ENCODE measurements at regions not wholly inside any gene's neighbourhood (a gene's known extent, or its start where the extent isn't known, plus 50 kb on each side); places are given as distances from the start of the nearest gene placed in this dataset.
"Not testable (repeated sequence)": the region's sequence is repeated elsewhere in the genome, so short reads cannot be mapped to it uniquely, and the experiment has no call there.

- DNase-seq (ENCODE audit: extremely low spot score); intact Hi-C loops (cut with DNase I); H3K9me3 ChIP-seq; H3K27me3 ChIP-seq; H3K27ac ChIP-seq (replicated peaks in 1 of 4); H3K4me3 ChIP-seq; H3K4me1 ChIP-seq; H3K36me3 ChIP-seq: not testable (repeated sequence)
- WGBS = no CpG with 5 or more reads among the region's 15 CpGs
Measured at GRCh38 chr3:10109-10996, 186.2 kb upstream of the CHL1 start.

DNA sequence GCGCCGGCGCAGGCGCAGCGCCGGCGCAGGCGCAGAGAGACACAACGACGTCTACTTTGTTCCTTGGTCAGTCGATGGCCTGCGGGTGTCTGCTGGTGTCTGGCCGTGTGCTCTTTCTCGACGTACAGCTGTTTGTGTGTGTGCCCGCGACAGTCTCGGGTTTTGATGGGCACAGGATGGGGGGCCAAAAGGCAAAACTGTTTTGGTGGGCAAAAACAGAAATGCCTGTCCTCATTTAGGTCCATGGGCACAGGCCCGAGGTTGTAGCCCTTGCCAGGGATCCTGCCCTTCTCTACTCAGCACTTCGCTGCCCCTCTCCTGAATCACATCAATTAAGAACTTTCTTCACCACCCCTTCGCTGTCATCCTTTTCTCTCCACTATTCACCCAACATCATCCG is 184.8 kb upstream of the CHL1 start:
- Histone ChIP-seq H3K4me1 (no peaks in the 10 kb centered on the region), H3K4me3 (no peak overlapping the region), H3K9me3 (no peaks in the 10 kb centered on the region), H3K27ac (replicated peaks in 1 of 4) (no peak overlapping the region), H3K36me3 (no peaks in the 10 kb centered on the region), H3K27me3 (no peaks in the 10 kb centered on the region)
- DNase-seq (ENCODE audit: extremely low spot score) = no peak
- intact Hi-C loops (cut with DNase I) = no loop called here
- WGBS = 58% methylated on average over 12 of the region's 22 CpGs
- TF ChIP-seq CTCF (IDR thresholded peaks at IDR 0.05) = no peak
- TF ChIP-seq POLR2AphosphoS5 (IDR thresholded peaks at IDR 0.05) = no peak
- no peak for TF ChIP-seq POLR2A (IDR thresholded peaks at IDR 0.05; ENCODE audit: low read depth)
- TF ChIP-seq EP300 (IDR thresholded peaks at IDR 0.05) = no peak

DNA sequence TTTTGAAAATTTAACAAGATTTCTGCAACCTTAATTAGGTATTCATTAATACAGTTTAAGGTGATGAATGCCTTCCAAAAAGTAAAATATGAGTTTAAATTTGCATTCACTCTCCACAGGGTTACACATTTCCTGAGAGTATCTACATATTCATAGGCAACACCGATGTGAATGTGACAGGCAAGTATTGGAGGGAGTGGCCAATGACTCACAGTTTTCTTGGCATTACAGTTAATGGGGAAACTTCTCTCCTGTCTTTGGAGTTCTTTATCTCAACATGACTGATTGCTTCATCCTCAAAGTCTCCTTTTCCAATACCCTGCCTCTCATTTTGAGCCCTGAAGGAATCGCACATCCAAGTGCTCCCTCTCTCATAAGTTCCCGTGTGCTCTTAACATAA is 181.9 kb upstream of the CHL1 start:
- intact Hi-C loops (cut with DNase I) = no loop called here
- 64% methylated on average over 3 of the region's 3 CpGs for WGBS

GRCh38 chr3:16366-16765 is 180.2 kb upstream of the CHL1 start:
- no peaks in the 10 kb centered on the region for H3K36me3 ChIP-seq
- H3K27me3 ChIP-seq = no peaks in the 10 kb centered on the region
- intact Hi-C loops (cut with DNase I) = no loop called here
- no peaks in the 10 kb centered on the region for H3K9me3 ChIP-seq
- WGBS = 83% methylated on average over 2 of the region's 2 CpGs
- H3K27ac ChIP-seq (replicated peaks in 1 of 4) = no peak overlapping the region
- no peak overlapping the region for H3K4me3 ChIP-seq
- H3K4me1 ChIP-seq = no peaks in the 10 kb centered on the region
- TF ChIP-seq EP300 (IDR thresholded peaks at IDR 0.05) = no peak
- TF ChIP-seq POLR2AphosphoS5 (IDR thresholded peaks at IDR 0.05) = no peak
- no peak for TF ChIP-seq CTCF (IDR thresholded peaks at IDR 0.05)
- no peak for TF ChIP-seq POLR2A (IDR thresholded peaks at IDR 0.05; ENCODE audit: low read depth)
- no peak for DNase-seq (ENCODE audit: extremely low spot score)

More for the DNA sequence above, 181.9 kb upstream of the CHL1 start:
- no peak for TF ChIP-seq POLR2AphosphoS5 (IDR thresholded peaks at IDR 0.05)
- TF ChIP-seq EP300 (IDR thresholded peaks at IDR 0.05) = no peak
- TF ChIP-seq CTCF (IDR thresholded peaks at IDR 0.05) = no peak
- no peak for TF ChIP-seq POLR2A (IDR thresholded peaks at IDR 0.05; ENCODE audit: low read depth)
- Histone ChIP-seq H3K9me3 (no peaks in the 10 kb centered on the region), H3K36me3 (no peaks in the 10 kb centered on the region), H3K4me1 (no peaks in the 10 kb centered on the region), H3K27ac (replicated peaks in 1 of 4) (no peak overlapping the region), H3K27me3 (no peaks in the 10 kb centered on the region), H3K4me3 (no peak overlapping the region)
- DNase-seq (ENCODE audit: extremely low spot score) = no peak

DNA sequence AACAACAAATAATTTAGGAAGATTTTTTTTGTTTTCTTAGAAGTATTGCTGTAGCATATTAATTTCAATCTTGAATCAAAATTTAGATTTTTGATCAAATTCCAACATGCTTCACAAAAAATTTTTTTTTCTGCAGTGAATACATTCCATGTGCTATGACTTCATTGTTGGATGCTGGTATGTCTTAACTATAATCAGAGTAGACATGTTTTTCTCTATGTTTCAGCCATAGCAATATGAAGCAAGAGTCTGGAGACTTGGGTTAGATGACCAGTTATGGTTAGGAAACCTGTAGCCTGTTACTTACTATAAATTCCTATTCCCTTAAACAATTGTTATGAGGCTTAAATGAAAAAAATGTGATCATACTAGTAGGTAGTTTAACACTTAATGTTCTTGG is 176.1 kb upstream of the CHL1 start:
- DNase-seq (ENCODE audit: extremely low spot score) = no peak
- TF ChIP-seq EP300 (IDR thresholded peaks at IDR 0.05) (no peak), POLR2A (IDR thresholded peaks at IDR 0.05; ENCODE audit: low read depth) (no peak), POLR2AphosphoS5 (IDR thresholded peaks at IDR 0.05) (no peak), CTCF (IDR thresholded peaks at IDR 0.05) (no peak)
- Histone ChIP-seq H3K4me1 (no peaks in the 10 kb centered on the region), H3K4me3 (no peak overlapping the region), H3K27ac (replicated peaks in 1 of 4) (no peak overlapping the region), H3K27me3 (no peaks in the 10 kb centered on the region), H3K36me3 (no peaks in the 10 kb centered on the region), H3K9me3 (no peaks in the 10 kb centered on the region)
- intact Hi-C loops (cut with DNase I) = no loop called here
